ENCODE measurements at regions not wholly inside any gene's neighbourhood (a gene's known extent, or its start where the extent isn't known, plus 50 kb on each side); places are given as distances from the start of the nearest gene placed in this dataset.

DNA sequence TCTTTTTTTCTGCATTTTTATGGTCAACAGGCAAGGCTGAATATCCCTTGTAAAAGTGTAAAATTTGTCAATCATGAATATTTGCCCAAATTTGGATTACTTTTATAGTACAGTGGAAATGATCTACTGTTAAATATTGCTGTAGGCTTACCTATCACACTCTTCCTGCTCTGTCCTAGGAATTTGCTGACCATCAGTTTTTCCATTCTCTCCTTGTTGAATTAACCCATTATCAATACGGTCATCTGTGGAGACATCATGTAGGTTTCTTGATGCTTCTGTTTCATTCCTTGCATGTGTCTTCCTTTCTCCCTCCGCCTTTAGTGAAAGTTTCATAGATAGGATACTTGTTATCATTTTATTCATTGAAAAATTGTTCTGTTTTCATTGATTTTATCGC lies 139.6 kb upstream of the TUBA3C start:
- H3K4me3 ChIP-seq, result no peak overlapping the region
- H3K79me2 ChIP-seq (replicated peaks; ENCODE audit: insufficient read depth), result no peaks in the 10 kb centered on the region
- H3K27me3 ChIP-seq (ENCODE audit: insufficient read depth), result no peaks in the 10 kb centered on the region
- H3K27me3 Mint-ChIP-seq (ENCODE audit: insufficient read depth, low read depth, poor library complexity), result no peaks in the 10 kb centered on the region
- no peak for ATAC-seq
- H3F3A ChIP-seq (replicated peaks; ENCODE audit: low read depth), result no peaks in the 10 kb centered on the region
- H3K27ac Mint-ChIP-seq, result no peak overlapping the region
- H3K9me3 Mint-ChIP-seq, result peaks cover 7% of the 10 kb centered on the region
- no peak overlapping the region for H3K27ac ChIP-seq (ENCODE audit: low read depth)
- H3K4me1 ChIP-seq (ENCODE audit: insufficient read depth), result no peaks in the 10 kb centered on the region
- TF ChIP-seq NANOG (IDR thresholded peaks at IDR 0.05; ENCODE audit: borderline replicate concordance) (no peak), REST (IDR thresholded peaks at IDR 0.05; ENCODE audit: unreplicated experiment) (no peak), ZNF331 (CRISPR knock-in tag; IDR thresholded peaks at IDR 0.05; ENCODE audit: low read depth) (no peak), STAT1 (IDR thresholded peaks at IDR 0.05; ENCODE audit: unreplicated experiment) (no peak), EZH2 (IDR thresholded peaks at IDR 0.05; ENCODE audit: low read depth, unreplicated experiment) (no peak), POLR2AphosphoS5 (IDR thresholded peaks at IDR 0.05; ENCODE audit: low read depth) (no peak), EZH2phosphoT487 (IDR thresholded peaks at IDR 0.05; ENCODE audit: unreplicated experiment) (no peak), ZNF114 (CRISPR knock-in tag; IDR thresholded peaks at IDR 0.05) (no peak), CREB1 (CRISPR knock-in tag; IDR thresholded peaks at IDR 0.05; ENCODE audit: low read depth) (no peak), CTCF (conservative IDR thresholded peaks at IDR 0.05; ENCODE audit: low read depth in 2 of 2) (no peak), JUNB (IDR thresholded peaks at IDR 0.05; ENCODE audit: unreplicated experiment) (no peak)
- TF ChIP-seq, protein P1, sequence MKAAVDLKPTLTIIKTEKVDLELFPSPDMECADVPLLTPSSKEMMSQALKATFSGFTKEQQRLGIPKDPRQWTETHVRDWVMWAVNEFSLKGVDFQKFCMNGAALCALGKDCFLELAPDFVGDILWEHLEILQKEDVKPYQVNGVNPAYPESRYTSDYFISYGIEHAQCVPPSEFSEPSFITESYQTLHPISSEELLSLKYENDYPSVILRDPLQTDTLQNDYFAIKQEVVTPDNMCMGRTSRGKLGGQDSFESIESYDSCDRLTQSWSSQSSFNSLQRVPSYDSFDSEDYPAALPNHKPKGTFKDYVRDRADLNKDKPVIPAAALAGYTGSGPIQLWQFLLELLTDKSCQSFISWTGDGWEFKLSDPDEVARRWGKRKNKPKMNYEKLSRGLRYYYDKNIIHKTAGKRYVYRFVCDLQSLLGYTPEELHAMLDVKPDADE (IDR thresholded peaks at IDR 0.05), result no peak
- TF ChIP-seq, protein P2, sequence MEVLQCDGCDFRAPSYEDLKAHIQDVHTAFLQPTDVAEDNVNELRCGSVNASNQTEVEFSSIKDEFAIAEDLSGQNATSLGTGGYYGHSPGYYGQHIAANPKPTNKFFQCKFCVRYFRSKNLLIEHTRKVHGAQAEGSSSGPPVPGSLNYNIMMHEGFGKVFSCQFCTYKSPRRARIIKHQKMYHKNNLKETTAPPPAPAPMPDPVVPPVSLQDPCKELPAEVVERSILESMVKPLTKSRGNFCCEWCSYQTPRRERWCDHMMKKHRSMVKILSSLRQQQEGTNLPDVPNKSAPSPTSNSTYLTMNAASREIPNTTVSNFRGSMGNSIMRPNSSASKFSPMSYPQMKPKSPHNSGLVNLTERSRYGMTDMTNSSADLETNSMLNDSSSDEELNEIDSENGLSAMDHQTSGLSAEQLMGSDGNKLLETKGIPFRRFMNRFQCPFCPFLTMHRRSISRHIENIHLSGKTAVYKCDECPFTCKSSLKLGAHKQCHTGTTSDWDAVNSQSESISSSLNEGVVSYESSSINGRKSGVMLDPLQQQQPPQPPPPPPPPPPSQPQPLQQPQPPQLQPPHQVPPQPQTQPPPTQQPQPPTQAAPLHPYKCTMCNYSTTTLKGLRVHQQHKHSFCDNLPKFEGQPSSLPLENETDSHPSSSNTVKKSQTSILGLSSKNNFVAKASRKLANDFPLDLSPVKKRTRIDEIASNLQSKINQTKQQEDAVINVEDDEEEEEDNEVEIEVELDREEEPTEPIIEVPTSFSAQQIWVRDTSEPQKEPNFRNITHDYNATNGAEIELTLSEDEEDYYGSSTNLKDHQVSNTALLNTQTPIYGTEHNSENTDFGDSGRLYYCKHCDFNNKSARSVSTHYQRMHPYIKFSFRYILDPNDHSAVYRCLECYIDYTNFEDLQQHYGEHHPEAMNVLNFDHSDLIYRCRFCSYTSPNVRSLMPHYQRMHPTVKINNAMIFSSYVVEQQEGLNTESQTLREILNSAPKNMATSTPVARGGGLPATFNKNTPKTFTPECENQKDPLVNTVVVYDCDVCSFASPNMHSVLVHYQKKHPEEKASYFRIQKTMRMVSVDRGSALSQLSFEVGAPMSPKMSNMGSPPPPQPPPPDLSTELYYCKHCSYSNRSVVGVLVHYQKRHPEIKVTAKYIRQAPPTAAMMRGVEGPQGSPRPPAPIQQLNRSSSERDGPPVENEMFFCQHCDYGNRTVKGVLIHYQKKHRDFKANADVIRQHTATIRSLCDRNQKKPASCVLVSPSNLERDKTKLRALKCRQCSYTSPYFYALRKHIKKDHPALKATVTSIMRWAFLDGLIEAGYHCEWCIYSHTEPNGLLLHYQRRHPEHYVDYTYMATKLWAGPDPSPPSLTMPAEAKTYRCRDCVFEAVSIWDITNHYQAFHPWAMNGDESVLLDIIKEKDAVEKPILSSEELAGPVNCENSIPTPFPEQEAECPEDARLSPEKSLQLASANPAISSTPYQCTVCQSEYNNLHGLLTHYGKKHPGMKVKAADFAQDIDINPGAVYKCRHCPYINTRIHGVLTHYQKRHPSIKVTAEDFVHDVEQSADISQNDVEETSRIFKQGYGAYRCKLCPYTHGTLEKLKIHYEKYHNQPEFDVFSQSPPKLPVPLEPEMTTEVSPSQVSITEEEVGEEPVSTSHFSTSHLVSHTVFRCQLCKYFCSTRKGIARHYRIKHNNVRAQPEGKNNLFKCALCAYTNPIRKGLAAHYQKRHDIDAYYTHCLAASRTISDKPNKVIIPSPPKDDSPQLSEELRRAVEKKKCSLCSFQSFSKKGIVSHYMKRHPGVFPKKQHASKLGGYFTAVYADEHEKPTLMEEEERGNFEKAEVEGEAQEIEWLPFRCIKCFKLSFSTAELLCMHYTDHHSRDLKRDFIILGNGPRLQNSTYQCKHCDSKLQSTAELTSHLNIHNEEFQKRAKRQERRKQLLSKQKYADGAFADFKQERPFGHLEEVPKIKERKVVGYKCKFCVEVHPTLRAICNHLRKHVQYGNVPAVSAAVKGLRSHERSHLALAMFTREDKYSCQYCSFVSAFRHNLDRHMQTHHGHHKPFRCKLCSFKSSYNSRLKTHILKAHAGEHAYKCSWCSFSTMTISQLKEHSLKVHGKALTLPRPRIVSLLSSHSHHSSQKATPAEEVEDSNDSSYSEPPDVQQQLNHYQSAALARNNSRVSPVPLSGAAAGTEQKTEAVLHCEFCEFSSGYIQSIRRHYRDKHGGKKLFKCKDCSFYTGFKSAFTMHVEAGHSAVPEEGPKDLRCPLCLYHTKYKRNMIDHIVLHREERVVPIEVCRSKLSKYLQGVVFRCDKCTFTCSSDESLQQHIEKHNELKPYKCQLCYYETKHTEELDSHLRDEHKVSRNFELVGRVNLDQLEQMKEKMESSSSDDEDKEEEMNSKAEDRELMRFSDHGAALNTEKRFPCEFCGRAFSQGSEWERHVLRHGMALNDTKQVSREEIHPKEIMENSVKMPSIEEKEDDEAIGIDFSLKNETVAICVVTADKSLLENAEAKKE (CRISPR knock-in tag; IDR thresholded peaks at IDR 0.05), result no peak
- no peaks in the 10 kb centered on the region for H4K20me1 ChIP-seq (replicated peaks; ENCODE audit: insufficient read depth)
- no peaks in the 10 kb centered on the region for H3K36me3 ChIP-seq (ENCODE audit: insufficient read depth)
- no peak for DNase-seq (ENCODE audit: low spot score)
- H2AFZ ChIP-seq, result no peak overlapping the region
- no peak overlapping the region for H3K4me3 Mint-ChIP-seq
- H3K36me3 Mint-ChIP-seq (ENCODE audit: low read depth), result peaks cover 21% of the 10 kb centered on the region
- H3K4me2 ChIP-seq, result no peak overlapping the region
- no peaks in the 10 kb centered on the region for H3K4me1 Mint-ChIP-seq
- H3K9me2 ChIP-seq (ENCODE audit: insufficient read depth), result no peaks in the 10 kb centered on the region
